ENCODE measurements at regions not wholly inside any gene's neighbourhood (a gene's known extent, or its start where the extent isn't known, plus 50 kb on each side); places are given as distances from the start of the nearest gene placed in this dataset.

- TF ChIP-seq CTCF (IDR thresholded peaks at IDR 0.05 in 4 of 5, conservative IDR thresholded peaks at IDR 0.05 in 1 of 5) (no peak), POLR2A (IDR thresholded peaks at IDR 0.05) (no peak)
Measured at GRCh38 chrY:20422752-20423151, 152.8 kb upstream of the EIF1AY start.

All from gastrocnemius medialis (tissue), 4 donors.